SU-DHL-6 (cell line): ENCODE measurements at regions not wholly inside any gene's neighbourhood (a gene's known extent, or its start where the extent isn't known, plus 50 kb on each side); places are given as distances from the start of the nearest gene placed in this dataset.

ENCODE experiments used
- EZH2phosphoT487 ChIP-seq: fragments of 200-600 bp; sonication (generic), shearing (Covaris generic); conservative IDR thresholded peaks from 2 replicates; pipeline ENCODE4 v1.6.1; 2018; ENCODE audit warnings: mild to moderate bottlenecking, antibody characterized with exemption, low read length, moderate library complexity, mixed read lengths
- TF ChIP-seq, protein P1 (sequence below): fragments of 200-600 bp; sonication (generic); IDR thresholded peaks from one replicate; pipeline ENCODE4 v1.5.1; 2017; ENCODE audit warnings: antibody characterized with exemption, mild to moderate bottlenecking, low read length, moderate library complexity; ENCODE audit not compliant: insufficient read depth, poor library complexity, severe bottlenecking

DNA sequence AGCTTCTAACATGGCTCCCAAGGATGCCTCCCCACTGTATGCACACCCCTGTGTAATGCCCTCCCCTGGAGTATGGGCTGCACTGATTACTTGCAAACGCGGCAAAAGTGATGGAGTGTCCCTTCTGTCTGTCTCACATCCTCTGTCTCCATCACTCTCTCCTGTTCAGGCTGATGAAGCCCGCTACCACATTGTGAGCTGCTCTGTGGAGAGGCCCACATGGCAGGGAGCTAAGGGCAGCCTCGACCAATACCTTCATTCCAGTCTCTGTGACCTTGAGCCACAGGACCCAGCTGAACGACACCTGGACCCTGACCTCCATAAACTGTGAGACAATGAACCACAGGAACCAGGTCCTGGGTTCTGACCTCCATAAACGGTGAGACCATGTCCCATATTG lies 154.1 kb upstream of the ETV3 start:
- TF ChIP-seq, protein P1, sequence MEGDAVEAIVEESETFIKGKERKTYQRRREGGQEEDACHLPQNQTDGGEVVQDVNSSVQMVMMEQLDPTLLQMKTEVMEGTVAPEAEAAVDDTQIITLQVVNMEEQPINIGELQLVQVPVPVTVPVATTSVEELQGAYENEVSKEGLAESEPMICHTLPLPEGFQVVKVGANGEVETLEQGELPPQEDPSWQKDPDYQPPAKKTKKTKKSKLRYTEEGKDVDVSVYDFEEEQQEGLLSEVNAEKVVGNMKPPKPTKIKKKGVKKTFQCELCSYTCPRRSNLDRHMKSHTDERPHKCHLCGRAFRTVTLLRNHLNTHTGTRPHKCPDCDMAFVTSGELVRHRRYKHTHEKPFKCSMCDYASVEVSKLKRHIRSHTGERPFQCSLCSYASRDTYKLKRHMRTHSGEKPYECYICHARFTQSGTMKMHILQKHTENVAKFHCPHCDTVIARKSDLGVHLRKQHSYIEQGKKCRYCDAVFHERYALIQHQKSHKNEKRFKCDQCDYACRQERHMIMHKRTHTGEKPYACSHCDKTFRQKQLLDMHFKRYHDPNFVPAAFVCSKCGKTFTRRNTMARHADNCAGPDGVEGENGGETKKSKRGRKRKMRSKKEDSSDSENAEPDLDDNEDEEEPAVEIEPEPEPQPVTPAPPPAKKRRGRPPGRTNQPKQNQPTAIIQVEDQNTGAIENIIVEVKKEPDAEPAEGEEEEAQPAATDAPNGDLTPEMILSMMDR: no peak
- no peak for TF ChIP-seq EZH2phosphoT487
